ENCODE measurements at regions not wholly inside any gene's neighbourhood (a gene's known extent, or its start where the extent isn't known, plus 50 kb on each side); places are given as distances from the start of the nearest gene placed in this dataset.

- TF ChIP-seq, protein P1, sequence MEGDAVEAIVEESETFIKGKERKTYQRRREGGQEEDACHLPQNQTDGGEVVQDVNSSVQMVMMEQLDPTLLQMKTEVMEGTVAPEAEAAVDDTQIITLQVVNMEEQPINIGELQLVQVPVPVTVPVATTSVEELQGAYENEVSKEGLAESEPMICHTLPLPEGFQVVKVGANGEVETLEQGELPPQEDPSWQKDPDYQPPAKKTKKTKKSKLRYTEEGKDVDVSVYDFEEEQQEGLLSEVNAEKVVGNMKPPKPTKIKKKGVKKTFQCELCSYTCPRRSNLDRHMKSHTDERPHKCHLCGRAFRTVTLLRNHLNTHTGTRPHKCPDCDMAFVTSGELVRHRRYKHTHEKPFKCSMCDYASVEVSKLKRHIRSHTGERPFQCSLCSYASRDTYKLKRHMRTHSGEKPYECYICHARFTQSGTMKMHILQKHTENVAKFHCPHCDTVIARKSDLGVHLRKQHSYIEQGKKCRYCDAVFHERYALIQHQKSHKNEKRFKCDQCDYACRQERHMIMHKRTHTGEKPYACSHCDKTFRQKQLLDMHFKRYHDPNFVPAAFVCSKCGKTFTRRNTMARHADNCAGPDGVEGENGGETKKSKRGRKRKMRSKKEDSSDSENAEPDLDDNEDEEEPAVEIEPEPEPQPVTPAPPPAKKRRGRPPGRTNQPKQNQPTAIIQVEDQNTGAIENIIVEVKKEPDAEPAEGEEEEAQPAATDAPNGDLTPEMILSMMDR (conservative IDR thresholded peaks at IDR 0.05 in 1 of 2, IDR thresholded peaks at IDR 0.05 in 1 of 2; ENCODE audit: low read depth in 1 of 2, low read length in 2 of 2) = no peak
- no peak for TF ChIP-seq EZH2 (IDR thresholded peaks at IDR 0.05; ENCODE audit: low read length, missing control alignments)
Observed at GRCh38 chr10:36506697-36507496, 618.5 kb upstream of the ANKRD30A start.

Measured in fibroblast of lung (primary cell).